ENCODE measurements at regions not wholly inside any gene's neighbourhood (a gene's known extent, or its start where the extent isn't known, plus 50 kb on each side); places are given as distances from the start of the nearest gene placed in this dataset.

GRCh38 chr5:56740868-56741267 is 74.5 kb upstream of the MAP3K1 start:
- Mint-ChIP-seq H3K27ac (no peak overlapping the region), H3K4me1 (peaks cover 38% of the 10 kb centered on the region), H3K36me3 (no peaks in the 10 kb centered on the region), H3K27me3 (ENCODE audit: low read depth in 3 of 3) (peaks cover 0 to 2% (median 2%) of the 10 kb centered on the region in 3 donors), H3K9me3 (peaks cover 0 to 4% (median 0%) of the 10 kb centered on the region in 7 donors), H3K4me3 (no peak overlapping the region)
- no peaks in the 10 kb centered on the region for H3K9me3 ChIP-seq (replicated peaks in 1 of 2; ENCODE audit: control insufficient read depth in 1 of 2, insufficient read depth in 1 of 2, low read length in 2 of 2)
- H3K4me2 ChIP-seq (replicated peaks; ENCODE audit: extremely low read depth, low read length, poor library complexity, severe bottlenecking) = no peak overlapping the region
- no peaks in the 10 kb centered on the region for H4K20me1 ChIP-seq (ENCODE audit: insufficient read depth, low read length)
- no peak overlapping the region for H2AFZ ChIP-seq (ENCODE audit: insufficient read depth, low read depth, low read length, poor library complexity, severe bottlenecking)
- no peaks in the 10 kb centered on the region for H3K36me3 ChIP-seq (replicated peaks in 1 of 2; ENCODE audit: control insufficient read depth in 1 of 2, insufficient read depth in 2 of 2, low read length in 2 of 2)
- no peaks in the 10 kb centered on the region for H3K79me2 ChIP-seq (ENCODE audit: insufficient read depth, low read length)
- no peak overlapping the region for H3K9ac ChIP-seq (ENCODE audit: insufficient read depth, low read length, poor library complexity, severe bottlenecking)
- H3K4me1 ChIP-seq (ENCODE audit: control insufficient read depth in 1 of 2, insufficient read depth in 2 of 2, low read length in 2 of 2) = peaks cover 25 to 26% of the 10 kb centered on the region in 2 donors
- intact Hi-C loops (cut with micrococcal nuclease) = no loop called here
- peak in 1 of 3 donors; percentile 19 for DNase-seq
- no peak overlapping the region for H3K4me3 ChIP-seq (replicated peaks in 1 of 3; ENCODE audit: low read depth in 2 of 3, low read length in 3 of 3)
- WGBS (ENCODE audit: insufficient coverage) = no CpG with 5 or more reads among the region's 4 CpGs
- no peaks in the 10 kb centered on the region for H3K27me3 ChIP-seq (ENCODE audit: control insufficient read depth in 2 of 2, insufficient read depth in 2 of 2, low read length in 2 of 2)
- TF ChIP-seq CTCF (IDR thresholded peaks at IDR 0.05) = no peak
- no peak overlapping the region for H3K27ac ChIP-seq (ENCODE audit: low read depth in 1 of 2, low read length in 2 of 2)

- Histone ChIP-seq H3K4me3 (replicated peaks in 1 of 3; ENCODE audit: low read depth in 2 of 3, low read length in 3 of 3) (no peak overlapping the region), H2AFZ (ENCODE audit: insufficient read depth, low read depth, low read length, poor library complexity, severe bottlenecking) (no peak overlapping the region), H4K20me1 (ENCODE audit: insufficient read depth, low read length) (no peaks in the 10 kb centered on the region), H3K4me2 (replicated peaks; ENCODE audit: extremely low read depth, low read length, poor library complexity, severe bottlenecking) (no peak overlapping the region), H3K27me3 (ENCODE audit: control insufficient read depth in 2 of 2, insufficient read depth in 2 of 2, low read length in 2 of 2) (no peaks in the 10 kb centered on the region), H3K27ac (ENCODE audit: low read depth in 1 of 2, low read length in 2 of 2) (no peak overlapping the region), H3K9me3 (replicated peaks in 1 of 2; ENCODE audit: control insufficient read depth in 1 of 2, insufficient read depth in 1 of 2, low read length in 2 of 2) (no peaks in the 10 kb centered on the region), H3K36me3 (replicated peaks in 1 of 2; ENCODE audit: control insufficient read depth in 1 of 2, insufficient read depth in 2 of 2, low read length in 2 of 2) (no peaks in the 10 kb centered on the region), H3K4me1 (ENCODE audit: control insufficient read depth in 1 of 2, insufficient read depth in 2 of 2, low read length in 2 of 2) (peaks cover 33 to 35% of the 10 kb centered on the region in 2 donors), H3K9ac (ENCODE audit: insufficient read depth, low read length, poor library complexity, severe bottlenecking) (no peak overlapping the region), H3K79me2 (ENCODE audit: insufficient read depth, low read length) (no peaks in the 10 kb centered on the region)
- peaks cover 46% of the 10 kb centered on the region for H3K4me1 Mint-ChIP-seq
- TF ChIP-seq CTCF (IDR thresholded peaks at IDR 0.05) = no peak
- peaks cover 0 to 2% (median 2%) of the 10 kb centered on the region in 3 donors for H3K27me3 Mint-ChIP-seq (ENCODE audit: low read depth in 3 of 3)
- H3K9me3 Mint-ChIP-seq = peaks cover 0 to 4% (median 0%) of the 10 kb centered on the region in 7 donors
- peak overlapping the region in 1 of 7 donors; percentile 19 for H3K27ac Mint-ChIP-seq
- WGBS (ENCODE audit: insufficient coverage) = no CpG with 5 or more reads among the region's 1 CpG
- DNase-seq = no peak
- H3K36me3 Mint-ChIP-seq = no peaks in the 10 kb centered on the region
- intact Hi-C loops (cut with micrococcal nuclease) = loop anchor here (5.0 kb wide), 2 partner anchors 68 to 72 kb away; no protein-coding TSS in a partner anchor
- H3K4me3 Mint-ChIP-seq = no peak overlapping the region
These were observed 75.4 kb upstream of the MAP3K1 start for GRCh38 chr5:56739990-56740389.
